Prostate gland (tissue), 2 donors: ENCODE measurements at regions not wholly inside any gene's neighbourhood (a gene's known extent, or its start where the extent isn't known, plus 50 kb on each side); places are given as distances from the start of the nearest gene placed in this dataset.
A peak's percentile ranks its signal among the peaks of the same experiment; 100 is the strongest.

ENCODE experiments used
- DNase-seq: peaks from one replicate; pipeline ENCODE4 v3.0.0-alpha.2; 2019; ENCODE audit warnings: low spot score
- H3K27ac ChIP-seq, 2 donors: fragments of 200-600 bp; sonication (generic); 2 replicates each; pipeline ENCODE4 v1.5.1; 2017 to 2019
- H3K27me3 ChIP-seq: fragments of 200-600 bp; sonication (generic); replicated peaks from 2 replicates; pipeline ENCODE4 v1.5.1; 2019; ENCODE audit not compliant: insufficient read depth
- H3K36me3 ChIP-seq, 2 donors: fragments of 200-600 bp; sonication (generic); 1 replicate in 1 of 2; 2 replicates in 1 of 2; pipeline versions ENCODE4 v1.5.1 to v1.8.1; 2017 to 2019
- H3K4me1 ChIP-seq: fragments of 200-600 bp; sonication (generic); replicated peaks from 2 replicates; pipeline ENCODE4 v1.5.1; 2019
- H3K4me3 ChIP-seq, 2 donors: fragments of 200-600 bp; sonication (generic); 2 replicates each; pipeline ENCODE4 v1.5.1; 2017 to 2019
- H3K9me3 ChIP-seq: fragments of 200-600 bp; sonication (generic); 2 replicates; pipeline ENCODE4 v1.5.1; 2017
- POLR2A ChIP-seq: fragments of 450-650 bp; IDR thresholded peaks from one replicate; pipeline ENCODE4 v1.6.1; 2016; ENCODE audit warnings: antibody characterized with exemption, mild to moderate bottlenecking
- POLR2AphosphoS5 ChIP-seq: sonication (generic); formaldehyde crosslinking; IDR thresholded peaks from one replicate; pipeline ENCODE4 v1.6.1; 2017; ENCODE audit warnings: antibody characterized with exemption
- WGBS: methylation state at CpG from one replicate; pipeline ENCODE4 v1.1.5; 2018; 5-methylcytosine and 5-hydroxymethylcytosine counted together
- intact Hi-C: fragments of 100-400 bp; cut with DNase I; formaldehyde crosslinking; loops from one replicate; pipeline ENCODE4 v1.14.2; 2022
- TF ChIP-seq, protein P1 (sequence below), 4 experiments: fragments of 200-600 bp in 2 of 4; fragments of 450-650 bp in 2 of 4; sonication (generic) in 2 of 4; IDR thresholded peaks; 1 replicate in 3 of 4; 2 replicates in 1 of 4; pipeline ENCODE4 v1.5.1; 2016 to 2019; ENCODE audit warnings: antibody characterized with exemption in 4 of 4, mild to moderate bottlenecking in 2 of 4, moderate library complexity in 2 of 4

DNA sequence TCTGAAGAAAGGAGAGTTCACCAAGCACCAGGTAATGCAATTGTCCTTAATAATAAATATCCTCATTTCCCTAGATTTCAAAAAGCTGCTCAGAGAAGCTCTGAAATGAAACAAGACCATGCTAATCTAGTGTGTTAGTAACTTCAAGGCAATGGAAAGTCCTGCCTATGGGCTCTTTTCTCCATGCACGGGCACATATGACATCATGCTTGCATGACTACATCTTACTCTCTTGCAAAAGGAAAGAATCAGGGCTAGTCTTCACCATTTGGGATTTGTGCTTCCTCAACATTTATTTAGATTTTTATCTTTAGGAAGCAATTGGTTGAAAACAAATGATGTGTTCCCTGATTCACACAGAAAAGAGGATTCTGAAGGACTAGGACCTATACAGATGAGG, 204.0 kb upstream of the POU3F3 start:
- H3K4me3 ChIP-seq: no peak overlapping the region
- TF ChIP-seq POLR2A (no peak), POLR2AphosphoS5 (no peak)
- TF ChIP-seq, protein P1, sequence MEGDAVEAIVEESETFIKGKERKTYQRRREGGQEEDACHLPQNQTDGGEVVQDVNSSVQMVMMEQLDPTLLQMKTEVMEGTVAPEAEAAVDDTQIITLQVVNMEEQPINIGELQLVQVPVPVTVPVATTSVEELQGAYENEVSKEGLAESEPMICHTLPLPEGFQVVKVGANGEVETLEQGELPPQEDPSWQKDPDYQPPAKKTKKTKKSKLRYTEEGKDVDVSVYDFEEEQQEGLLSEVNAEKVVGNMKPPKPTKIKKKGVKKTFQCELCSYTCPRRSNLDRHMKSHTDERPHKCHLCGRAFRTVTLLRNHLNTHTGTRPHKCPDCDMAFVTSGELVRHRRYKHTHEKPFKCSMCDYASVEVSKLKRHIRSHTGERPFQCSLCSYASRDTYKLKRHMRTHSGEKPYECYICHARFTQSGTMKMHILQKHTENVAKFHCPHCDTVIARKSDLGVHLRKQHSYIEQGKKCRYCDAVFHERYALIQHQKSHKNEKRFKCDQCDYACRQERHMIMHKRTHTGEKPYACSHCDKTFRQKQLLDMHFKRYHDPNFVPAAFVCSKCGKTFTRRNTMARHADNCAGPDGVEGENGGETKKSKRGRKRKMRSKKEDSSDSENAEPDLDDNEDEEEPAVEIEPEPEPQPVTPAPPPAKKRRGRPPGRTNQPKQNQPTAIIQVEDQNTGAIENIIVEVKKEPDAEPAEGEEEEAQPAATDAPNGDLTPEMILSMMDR (IDR thresholded peaks at IDR 0.05): no peak
- H3K4me1 ChIP-seq: no peaks in the 10 kb centered on the region
- H3K9me3 ChIP-seq: no peaks in the 10 kb centered on the region
- H3K27me3 ChIP-seq: no peaks in the 10 kb centered on the region
- H3K36me3 ChIP-seq: no peaks in the 10 kb centered on the region
- H3K27ac ChIP-seq: no peak overlapping the region
- intact Hi-C loops: no loop called here
- WGBS: 88% methylated on average over 1 of the region's 1 CpG
- DNase-seq: no peak

DNA sequence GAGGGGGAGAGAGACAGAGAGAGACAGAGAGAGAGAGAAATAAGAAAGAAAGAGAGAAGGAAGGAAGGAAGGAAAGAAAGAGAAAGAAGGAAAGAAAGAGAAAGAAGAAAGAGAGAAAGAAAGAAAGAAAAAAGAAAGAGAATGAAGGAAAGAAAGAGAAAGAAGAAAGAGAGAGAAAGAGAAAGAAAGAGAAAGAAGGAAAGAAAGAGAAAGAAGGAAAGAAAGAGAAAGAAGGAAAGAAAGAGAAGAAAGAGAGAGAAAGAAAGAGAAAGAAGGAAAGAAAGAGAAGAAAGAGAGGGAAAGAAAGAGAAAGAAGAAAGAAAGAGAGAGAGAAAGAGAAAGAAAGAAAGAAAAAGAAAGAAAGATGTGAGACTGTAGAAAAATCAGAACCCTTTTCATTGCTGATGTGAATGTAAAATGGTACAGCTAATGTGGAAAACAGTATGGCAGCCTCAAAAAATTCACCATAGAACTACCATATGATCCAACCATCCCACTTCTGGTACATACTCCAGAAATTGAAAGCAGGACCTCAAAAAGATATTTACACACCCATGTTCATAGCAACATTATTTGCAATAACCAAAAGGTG, 203.4 kb upstream of the POU3F3 start:
- Histone ChIP-seq H3K4me3 (no peak overlapping the region), H3K9me3 (no peaks in the 10 kb centered on the region), H3K36me3 (no peaks in the 10 kb centered on the region), H3K27ac (no peak overlapping the region), H3K27me3 (no peaks in the 10 kb centered on the region), H3K4me1 (no peaks in the 10 kb centered on the region)
- intact Hi-C loops: no loop called here
- no peak for DNase-seq
- TF ChIP-seq POLR2AphosphoS5 (no peak), POLR2A (no peak)
- TF ChIP-seq, protein P1 (IDR thresholded peaks at IDR 0.05): no peak

DNA sequence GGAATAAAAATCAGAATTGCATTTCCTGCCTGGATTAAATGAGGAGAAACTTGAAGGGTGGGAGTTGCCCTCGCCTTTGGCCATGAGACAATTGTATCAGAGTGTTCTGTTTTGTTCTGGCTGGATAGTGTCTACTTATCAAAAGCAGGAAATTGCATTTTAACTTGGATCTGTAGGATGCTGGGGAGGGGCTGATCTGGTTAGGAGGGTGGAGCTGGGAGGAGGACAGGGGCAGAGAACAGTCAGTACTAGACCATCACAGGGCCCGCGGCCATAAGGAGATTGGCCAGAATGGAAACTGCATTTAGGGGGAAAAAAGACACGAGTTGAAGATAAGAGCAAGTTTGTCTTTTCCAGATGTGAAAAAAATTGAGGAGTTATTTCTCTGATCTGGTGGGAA, 199.1 kb upstream of the POU3F3 start:
- no peak overlapping the region for H3K27ac ChIP-seq
- H3K4me1 ChIP-seq: no peaks in the 10 kb centered on the region
- H3K9me3 ChIP-seq: no peaks in the 10 kb centered on the region
- WGBS: 65% methylated on average over 4 of the region's 4 CpGs
- no peak overlapping the region for H3K4me3 ChIP-seq
- no peak for DNase-seq
- TF ChIP-seq, protein P1 (IDR thresholded peaks at IDR 0.05): no peak
- no peak for TF ChIP-seq POLR2AphosphoS5
- TF ChIP-seq POLR2A: no peak
- intact Hi-C loops: no loop called here
- peaks cover 2% of the 10 kb centered on the region for H3K27me3 ChIP-seq
- no peaks in the 10 kb centered on the region for H3K36me3 ChIP-seq

DNA sequence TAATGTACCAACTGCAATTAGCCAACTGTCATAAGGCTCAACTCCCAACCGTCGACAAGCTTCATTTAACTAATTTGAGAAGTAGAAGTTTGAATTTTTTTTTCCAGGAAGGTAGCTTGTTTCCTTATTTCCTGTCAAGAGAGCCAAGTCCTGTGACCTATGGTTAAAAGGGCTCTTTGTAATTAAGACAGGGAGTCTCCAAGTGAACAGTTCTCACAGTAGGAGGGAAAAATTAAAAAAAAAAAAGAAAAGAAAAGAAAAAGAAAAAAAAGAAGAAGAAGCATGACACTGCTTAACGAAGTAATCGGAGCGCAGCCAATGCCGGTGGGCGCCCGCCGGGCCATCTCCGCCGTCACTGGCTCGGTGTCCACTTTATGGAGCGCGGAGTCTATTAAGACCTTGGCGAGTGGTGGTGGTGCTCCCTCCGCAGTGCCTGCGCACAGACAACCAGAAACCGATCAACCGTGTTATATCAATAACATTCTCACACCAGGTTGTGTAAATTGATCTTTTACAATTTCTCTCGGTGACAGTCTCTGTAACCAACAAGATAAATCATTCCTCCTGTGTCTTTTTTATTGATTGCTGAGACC, 197.2 kb upstream of the POU3F3 start:
- H3K27ac ChIP-seq: no peak overlapping the region
- H3K27me3 ChIP-seq: peaks cover 2% of the 10 kb centered on the region
- intact Hi-C loops: no loop called here
- H3K4me1 ChIP-seq: no peaks in the 10 kb centered on the region
- DNase-seq: no peak
- H3K9me3 ChIP-seq: no peaks in the 10 kb centered on the region
- no peaks in the 10 kb centered on the region for H3K36me3 ChIP-seq
- H3K4me3 ChIP-seq: no peak overlapping the region
- 51% methylated on average over 20 of the region's 20 CpGs for WGBS
- no peak for TF ChIP-seq POLR2A
- TF ChIP-seq, protein P1 (IDR thresholded peaks at IDR 0.05): no peak

DNA sequence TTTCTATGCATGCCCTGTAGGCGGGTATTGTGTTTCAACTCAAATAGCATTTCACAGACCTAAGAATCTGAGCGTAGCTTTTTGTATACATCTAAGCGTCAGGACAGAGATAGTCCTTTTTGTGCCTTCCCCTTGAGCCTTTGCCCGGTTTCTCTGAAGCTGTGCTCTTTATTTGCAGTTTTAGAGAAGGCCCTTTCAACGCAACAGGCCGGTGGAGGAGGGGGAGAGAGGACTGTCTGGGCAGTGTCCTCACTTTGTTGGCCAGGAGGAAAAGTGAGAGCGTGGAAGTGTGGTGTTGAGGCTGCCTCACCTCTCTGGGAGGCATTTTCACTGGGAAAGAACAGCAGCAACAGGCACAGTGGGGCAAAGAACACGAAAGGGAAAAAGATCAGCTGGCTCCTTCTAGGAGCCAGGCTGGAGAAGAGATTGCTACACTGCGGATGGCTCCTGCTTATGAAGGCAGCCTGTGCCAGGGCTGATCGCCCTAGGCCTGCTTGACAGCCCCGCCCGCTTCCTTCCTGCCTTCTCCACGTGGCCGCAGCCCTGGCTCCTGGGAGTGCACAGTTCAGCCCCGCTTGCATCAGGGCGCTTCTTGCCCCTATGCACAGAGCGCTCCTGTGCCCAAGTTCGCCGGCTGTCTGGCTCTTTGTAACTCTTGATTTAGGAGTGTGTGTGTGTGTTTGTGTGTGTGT, 195.6 kb upstream of the POU3F3 start:
- no peak overlapping the region for H3K4me3 ChIP-seq

More for the DNA sequence above, 195.6 kb upstream of the POU3F3 start:
- Histone ChIP-seq H3K9me3 (no peaks in the 10 kb centered on the region), H3K4me1 (no peaks in the 10 kb centered on the region), H3K27me3 (peaks cover 2% of the 10 kb centered on the region), H3K36me3 (no peaks in the 10 kb centered on the region), H3K27ac (no peak overlapping the region)
- 50% methylated on average over 19 of the region's 19 CpGs for WGBS
- DNase-seq: peak; percentile 14
- intact Hi-C loops: no loop called here
- TF ChIP-seq, protein P1 (IDR thresholded peaks at IDR 0.05): no peak
- no peak for TF ChIP-seq POLR2AphosphoS5
- no peak for TF ChIP-seq POLR2A
